ENCODE measurements at regions not wholly inside any gene's neighbourhood (a gene's known extent, or its start where the extent isn't known, plus 50 kb on each side); places are given as distances from the start of the nearest gene placed in this dataset.

DNA sequence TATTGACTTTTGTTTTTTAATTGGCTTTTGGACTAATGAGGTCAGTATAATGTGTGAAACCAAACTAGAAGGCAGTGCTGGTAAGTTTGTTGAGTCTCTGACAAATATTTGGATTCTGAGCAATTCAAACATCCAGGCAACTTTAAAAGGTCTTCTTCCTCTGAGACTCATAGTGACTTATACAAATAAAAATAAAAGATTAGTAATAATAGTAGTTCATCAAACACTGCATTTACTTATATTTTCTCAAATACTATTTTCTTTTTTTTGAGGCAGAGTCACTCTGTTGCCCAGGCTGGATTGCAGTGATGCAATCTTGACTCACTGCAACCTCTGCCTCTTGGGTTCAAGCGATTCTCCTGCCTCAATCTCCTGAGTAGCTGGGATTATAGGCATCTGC, 337.9 kb downstream of the DAD1 start:
- no peak overlapping the region for H3K23ac ChIP-seq (ENCODE audit: low read depth, low read length)
- dilution Hi-C loops (cut with HindIII; ENCODE audit: low sequenced_read_pairs, unreplicated experiment) = no loop called here
- no peak overlapping the region for H2BK20ac ChIP-seq (ENCODE audit: low read depth, low read length)
- H2AFZ ChIP-seq (replicated peaks; ENCODE audit: low read length, poor library complexity) = no peak overlapping the region
- no peak overlapping the region for H2AK5ac ChIP-seq (ENCODE audit: low read depth, low read length)
- intact Hi-C loops (cut with micrococcal nuclease) = no loop called here
- no peak overlapping the region for H4K91ac ChIP-seq (ENCODE audit: insufficient read depth, low read depth, low read length)
- CTCF ChIA-PET = no interaction called here
- no peak overlapping the region for H2BK120ac ChIP-seq (ENCODE audit: low read depth, low read length)
- peak overlapping the region; percentile 35; the same call in 1 of the 2 replicates for H3K18ac ChIP-seq (ENCODE audit: low read depth, low read length)
- H3K4me2 ChIP-seq (ENCODE audit: low read depth, low read length) = no peak overlapping the region
- no peak overlapping the region for H4K5ac ChIP-seq (ENCODE audit: low read depth, low read length)
- no peak overlapping the region for H3K14ac ChIP-seq (replicated peaks; ENCODE audit: low read depth, low read length)
- no peaks in the 10 kb centered on the region for H4K20me1 ChIP-seq (ENCODE audit: insufficient read depth, low read length)
- no peaks in the 10 kb centered on the region for H3K27me3 ChIP-seq (ENCODE audit: control insufficient read depth, insufficient read depth, low read length)
- H3K36me3 ChIP-seq (ENCODE audit: control insufficient read depth, insufficient read depth, low read length) = no peaks in the 10 kb centered on the region
- peaks cover 11% of the 10 kb centered on the region for H3K4me1 ChIP-seq (ENCODE audit: control insufficient read depth, insufficient read depth, low read length)
- H2BK5ac ChIP-seq (ENCODE audit: low read depth, low read length, poor library complexity, severe bottlenecking) = no peak overlapping the region
- no peak overlapping the region for H3K27ac ChIP-seq (ENCODE audit: insufficient read depth, low read length)
- POLR2A ChIA-PET (ENCODE audit: unreplicated experiment) = no interaction called here
- H3K4ac ChIP-seq (ENCODE audit: low read depth, low read length) = no peak overlapping the region
- no peak overlapping the region for H2AK9ac ChIP-seq (replicated peaks; ENCODE audit: low read depth, low read length, poor library complexity)
- H4K8ac ChIP-seq (ENCODE audit: low read depth in 2 of 2, low read length in 2 of 2) = no peak overlapping the region
- H3K56ac ChIP-seq (ENCODE audit: extremely low read depth, insufficient read depth, low read length) = no peak overlapping the region
- no peak overlapping the region for H2BK15ac ChIP-seq (ENCODE audit: low read depth, low read length)
- in situ Hi-C loops (cut with MboI; ENCODE audit: low sequenced_read_pairs) = no loop called here
- no peak overlapping the region for H3K9ac ChIP-seq (ENCODE audit: low read depth, low read length)
- DNase-seq = peak; percentile 45
- H3K9me3 ChIP-seq (ENCODE audit: control insufficient read depth, insufficient read depth, low read length) = no peaks in the 10 kb centered on the region
- ATAC-seq (ENCODE audit: low read depth) = no peak
- BruUV-seq (replicated peaks) = no TSS peak
- no peaks in the 10 kb centered on the region for H3K79me1 ChIP-seq (ENCODE audit: low read depth in 1 of 2, low read length in 2 of 2)
- TF ChIP-seq RCOR1 (IDR thresholded peaks at IDR 0.05; ENCODE audit: insufficient replicate concordance, low read length) = no peak
- TF ChIP-seq SMC3 (IDR thresholded peaks at IDR 0.05; ENCODE audit: low read depth, low read length) = no peak
- no peak for TF ChIP-seq FOS (IDR thresholded peaks at IDR 0.05; ENCODE audit: low read depth, low read length)
- TF ChIP-seq CEBPB (IDR thresholded peaks at IDR 0.05; ENCODE audit: low read depth, low read length) = peak; percentile 81
- H3K4me3 ChIP-seq (ENCODE audit: insufficient read depth, low read depth, low read length) = no peak overlapping the region
- no peaks in the 10 kb centered on the region for H3K9me1 ChIP-seq (ENCODE audit: insufficient read depth, low read length)
- no CpG with 5 or more reads among the region's 1 CpG for WGBS, 2 experiments (ENCODE audit: extremely low coverage in 2 of 2, insufficient read length in 1 of 2)

Measured in IMR-90 (cell line).